ENCODE measurements at regions not wholly inside any gene's neighbourhood (a gene's known extent, or its start where the extent isn't known, plus 50 kb on each side); places are given as distances from the start of the nearest gene placed in this dataset.

GRCh38 chr4:10200869-10201268, 84.3 kb upstream of the WDR1 start:
- no peak for DNase-seq

GRCh38 chr4:10198365-10198764, 81.8 kb upstream of the WDR1 start:
- DNase-seq, result no peak

GRCh38 chr4:10197952-10198351, 81.4 kb upstream of the WDR1 start:
- no peak for DNase-seq

GRCh38 chr4:10196191-10196590, 79.6 kb upstream of the WDR1 start:
- DNase-seq, result no peak

GRCh38 chr4:10192331-10192730, 75.7 kb upstream of the WDR1 start:
- no peak for DNase-seq

- no peak for DNase-seq
These were observed 71.9 kb upstream of the WDR1 start for GRCh38 chr4:10188400-10189004.

GRCh38 chr4:10186228-10187214, 69.9 kb upstream of the WDR1 start:
- DNase-seq, result no peak

- no peak for DNase-seq
These were observed 69.1 kb upstream of the WDR1 start for GRCh38 chr4:10185518-10186227.

GRCh38 chr4:10184501-10184938, 67.9 kb upstream of the WDR1 start:
- DNase-seq, result no peak

- no peak for DNase-seq
These were observed 67.4 kb upstream of the WDR1 start for GRCh38 chr4:10184041-10184440.

- DNase-seq, result no peak
These were observed 66.9 kb upstream of the WDR1 start for GRCh38 chr4:10183462-10183861.

GRCh38 chr4:10182446-10183424, 66.1 kb upstream of the WDR1 start:
- no peak for DNase-seq

GRCh38 chr4:10181745-10182445, 65.3 kb upstream of the WDR1 start:
- no peak for DNase-seq

- no peak for DNase-seq
These were observed 64.5 kb upstream of the WDR1 start for GRCh38 chr4:10180927-10181744.

- DNase-seq, result no peak
These were observed 64.0 kb upstream of the WDR1 start for GRCh38 chr4:10180603-10180926.

- no peak for DNase-seq
These were observed 63.5 kb upstream of the WDR1 start for GRCh38 chr4:10179957-10180602.

- DNase-seq, result no peak
These were observed 62.2 kb upstream of the WDR1 start for GRCh38 chr4:10178763-10179162.

- no peak for DNase-seq
These were observed 59.0 kb upstream of the WDR1 start for GRCh38 chr4:10175626-10176025.

GRCh38 chr4:10173754-10174749, 57.5 kb upstream of the WDR1 start:
- DNase-seq, result no peak
